ENCODE measurements at regions not wholly inside any gene's neighbourhood (a gene's known extent, or its start where the extent isn't known, plus 50 kb on each side); places are given as distances from the start of the nearest gene placed in this dataset.
A peak's percentile ranks its signal among the peaks of the same experiment; 100 is the strongest.
"Not testable (repeated sequence)": the region's sequence is repeated elsewhere in the genome, so short reads cannot be mapped to it uniquely, and the experiment has no call there.

GRCh38 chr3:5035113-5035512 lies 55.9 kb downstream of the BHLHE40 start:
- no peaks in the 10 kb centered on the region for H3K27me3 Mint-ChIP-seq
- H3K9me3 Mint-ChIP-seq = no peaks in the 10 kb centered on the region
- H3K4me1 Mint-ChIP-seq (ENCODE audit: low read depth) = peaks cover 47% of the 10 kb centered on the region
- no peak overlapping the region for H3K4me3 Mint-ChIP-seq
- peak overlapping the region; percentile 18 for H3K27ac Mint-ChIP-seq
- no peaks in the 10 kb centered on the region for H3K36me3 Mint-ChIP-seq (ENCODE audit: low read depth)

GRCh38 chr3:5035692-5036391 lies 56.6 kb downstream of the BHLHE40 start:
- peaks cover 48% of the 10 kb centered on the region for H3K4me1 Mint-ChIP-seq (ENCODE audit: low read depth)
- no peaks in the 10 kb centered on the region for H3K27me3 Mint-ChIP-seq
- no peaks in the 10 kb centered on the region for H3K9me3 Mint-ChIP-seq
- H3K4me3 Mint-ChIP-seq = no peak overlapping the region
- H3K36me3 Mint-ChIP-seq (ENCODE audit: low read depth) = no peaks in the 10 kb centered on the region
- H3K27ac Mint-ChIP-seq = no peak overlapping the region

- Mint-ChIP-seq H3K27ac (no peak overlapping the region), H3K27me3 (no peaks in the 10 kb centered on the region), H3K4me1 (ENCODE audit: low read depth) (peaks cover 48% of the 10 kb centered on the region), H3K36me3 (ENCODE audit: low read depth) (no peaks in the 10 kb centered on the region), H3K4me3 (no peak overlapping the region), H3K9me3 (no peaks in the 10 kb centered on the region)
Observed at GRCh38 chr3:5036392-5036766, 57.1 kb downstream of the BHLHE40 start.

- H3K4me1 Mint-ChIP-seq (ENCODE audit: low read depth) = peaks cover 48% of the 10 kb centered on the region
- H3K27ac Mint-ChIP-seq = peak overlapping the region; percentile 90
- H3K4me3 Mint-ChIP-seq = no peak overlapping the region
- H3K9me3 Mint-ChIP-seq = no peaks in the 10 kb centered on the region
- no peaks in the 10 kb centered on the region for H3K36me3 Mint-ChIP-seq (ENCODE audit: low read depth)
- no peaks in the 10 kb centered on the region for H3K27me3 Mint-ChIP-seq
Observed at GRCh38 chr3:5036858-5037257, 57.6 kb downstream of the BHLHE40 start.

- Mint-ChIP-seq H3K4me1 (ENCODE audit: low read depth) (peaks cover 48% of the 10 kb centered on the region), H3K27me3 (no peaks in the 10 kb centered on the region), H3K36me3 (ENCODE audit: low read depth) (no peaks in the 10 kb centered on the region), H3K27ac (no peak overlapping the region), H3K4me3 (no peak overlapping the region), H3K9me3 (no peaks in the 10 kb centered on the region)
Observed at GRCh38 chr3:5039585-5039984, 60.3 kb downstream of the BHLHE40 start.

- no peak overlapping the region for H3K4me3 Mint-ChIP-seq
- H3K9me3 Mint-ChIP-seq = no peaks in the 10 kb centered on the region
- no peaks in the 10 kb centered on the region for H3K36me3 Mint-ChIP-seq (ENCODE audit: low read depth)
- H3K4me1 Mint-ChIP-seq (ENCODE audit: low read depth) = peaks cover 34% of the 10 kb centered on the region
- H3K27ac Mint-ChIP-seq = peak overlapping the region; percentile 59
- no peaks in the 10 kb centered on the region for H3K27me3 Mint-ChIP-seq
Observed at GRCh38 chr3:5041315-5041714, 62.1 kb downstream of the BHLHE40 start.

DNA sequence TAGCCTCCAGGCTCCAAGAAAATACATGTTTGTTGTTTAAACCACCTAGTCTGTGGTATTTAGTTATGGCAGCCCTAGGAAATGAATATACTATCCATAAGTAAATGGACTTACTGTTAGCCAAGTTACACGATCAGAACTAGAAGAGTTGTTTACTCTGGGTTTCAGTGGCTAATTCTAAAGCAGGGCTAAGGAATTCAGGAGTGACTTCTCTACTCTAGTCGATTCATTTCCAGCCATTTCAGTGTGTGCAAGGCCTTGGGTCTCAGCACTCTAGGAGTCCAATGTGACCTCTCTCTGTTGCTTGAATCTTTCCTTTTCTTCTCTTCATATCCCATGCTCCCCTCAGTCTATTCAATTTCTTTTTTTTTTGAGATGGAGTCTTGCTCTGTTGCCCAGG lies 66.7 kb downstream of the BHLHE40 start:
- Mint-ChIP-seq H3K4me3 (no peak overlapping the region), H3K36me3 (ENCODE audit: low read depth) (no peaks in the 10 kb centered on the region), H3K9me3 (peaks cover 6% of the 10 kb centered on the region), H3K4me1 (ENCODE audit: low read depth) (peaks cover 3% of the 10 kb centered on the region), H3K27ac (no peak overlapping the region), H3K27me3 (no peaks in the 10 kb centered on the region)

GRCh38 chr3:5047764-5048419 lies 68.7 kb downstream of the BHLHE40 start:
- H3K4me3 Mint-ChIP-seq = no peak overlapping the region
- H3K9me3 Mint-ChIP-seq = peaks cover 6% of the 10 kb centered on the region
- no peaks in the 10 kb centered on the region for H3K27me3 Mint-ChIP-seq
- H3K27ac Mint-ChIP-seq = no peak overlapping the region
- H3K4me1 Mint-ChIP-seq (ENCODE audit: low read depth) = peaks cover 23% of the 10 kb centered on the region
- H3K36me3 Mint-ChIP-seq (ENCODE audit: low read depth) = no peaks in the 10 kb centered on the region

DNA sequence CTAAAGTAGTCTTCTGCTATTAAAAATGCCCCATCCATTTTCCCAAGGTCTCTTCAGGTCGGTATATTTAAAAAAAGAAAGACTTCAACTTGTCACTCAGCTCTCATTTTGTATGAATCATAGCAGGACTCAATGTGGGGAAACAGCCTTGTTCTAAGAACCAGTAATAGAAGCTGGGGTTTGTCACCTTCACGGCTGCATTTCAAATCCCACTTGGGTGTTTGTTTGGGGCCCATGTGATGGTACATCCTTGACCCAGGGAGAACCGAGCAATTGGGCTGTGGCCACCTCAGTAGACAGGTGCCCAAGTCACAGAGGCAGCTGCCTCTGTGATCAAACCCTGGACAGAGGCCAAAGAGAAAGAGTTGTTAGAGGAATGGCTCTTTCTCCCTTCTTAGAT lies 70.3 kb upstream of the ARL8B start:
- Mint-ChIP-seq H3K36me3 (ENCODE audit: low read depth) (no peaks in the 10 kb centered on the region), H3K9me3 (peaks cover 6% of the 10 kb centered on the region), H3K27ac (peak overlapping the region; percentile 70), H3K27me3 (no peaks in the 10 kb centered on the region), H3K4me3 (no peak overlapping the region), H3K4me1 (ENCODE audit: low read depth) (peaks cover 47% of the 10 kb centered on the region)

GRCh38 chr3:5052247-5052646 lies 69.8 kb upstream of the ARL8B start:
- H3K36me3 Mint-ChIP-seq (ENCODE audit: low read depth) = no peaks in the 10 kb centered on the region

GRCh38 chr3:5053021-5053831 lies 68.9 kb upstream of the ARL8B start:
- no peaks in the 10 kb centered on the region for H3K27me3 Mint-ChIP-seq
- H3K9me3 Mint-ChIP-seq = no peaks in the 10 kb centered on the region
- peaks cover 58% of the 10 kb centered on the region for H3K4me1 Mint-ChIP-seq (ENCODE audit: low read depth)
- peak overlapping the region; percentile 78 for H3K27ac Mint-ChIP-seq
- no peaks in the 10 kb centered on the region for H3K36me3 Mint-ChIP-seq (ENCODE audit: low read depth)
- no peak overlapping the region for H3K4me3 Mint-ChIP-seq

More at GRCh38 chr3:5052247-5052646, 69.8 kb upstream of the ARL8B start:
- H3K9me3 Mint-ChIP-seq = peaks cover 6% of the 10 kb centered on the region
- no peak overlapping the region for H3K4me3 Mint-ChIP-seq
- no peaks in the 10 kb centered on the region for H3K27me3 Mint-ChIP-seq
- peak overlapping the region; percentile 70 for H3K27ac Mint-ChIP-seq
- peaks cover 52% of the 10 kb centered on the region for H3K4me1 Mint-ChIP-seq (ENCODE audit: low read depth)

DNA sequence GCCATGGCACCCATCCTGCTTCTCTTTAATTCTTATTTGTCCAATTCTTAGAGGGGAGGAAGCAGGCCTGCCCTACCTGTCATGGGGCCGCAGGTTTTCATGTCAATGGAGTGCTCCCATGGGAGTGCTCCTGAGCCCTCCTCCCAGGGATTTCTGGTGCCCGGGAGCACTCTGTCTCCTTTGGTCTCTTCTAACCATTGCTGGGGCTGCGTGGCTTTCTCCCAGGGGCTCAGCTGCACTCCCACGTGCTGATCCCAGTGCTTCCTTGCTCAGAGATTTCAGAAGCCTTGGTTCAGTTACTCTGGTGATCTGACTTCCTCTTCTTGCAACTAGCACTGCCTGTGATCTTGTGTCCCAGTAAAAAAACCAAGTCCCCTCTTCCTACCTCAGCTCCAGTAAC lies 68.0 kb upstream of the ARL8B start:
- H3K4me1 Mint-ChIP-seq (ENCODE audit: low read depth) = peaks cover 58% of the 10 kb centered on the region
- no peak overlapping the region for H3K27ac Mint-ChIP-seq
- H3K4me3 Mint-ChIP-seq = no peak overlapping the region
- H3K9me3 Mint-ChIP-seq = no peaks in the 10 kb centered on the region
- peaks cover 6% of the 10 kb centered on the region for H3K27me3 Mint-ChIP-seq
- H3K36me3 Mint-ChIP-seq (ENCODE audit: low read depth) = no peaks in the 10 kb centered on the region

- H3K9me3 Mint-ChIP-seq; H3K36me3 Mint-ChIP-seq (ENCODE audit: low read depth); H3K4me3 Mint-ChIP-seq; H3K27me3 Mint-ChIP-seq; H3K27ac Mint-ChIP-seq: not testable (repeated sequence)
- peaks cover 58% of the 10 kb centered on the region for H3K4me1 Mint-ChIP-seq (ENCODE audit: low read depth)
Observed at GRCh38 chr3:5054579-5054978, 67.5 kb upstream of the ARL8B start.

- H3K36me3 Mint-ChIP-seq (ENCODE audit: low read depth) = no peaks in the 10 kb centered on the region
- H3K27me3 Mint-ChIP-seq = peaks cover 12% of the 10 kb centered on the region
- peaks cover 61% of the 10 kb centered on the region for H3K4me1 Mint-ChIP-seq (ENCODE audit: low read depth)
- H3K9me3 Mint-ChIP-seq = no peaks in the 10 kb centered on the region
- no peak overlapping the region for H3K4me3 Mint-ChIP-seq
- peak overlapping the region; percentile 15 for H3K27ac Mint-ChIP-seq
Observed at GRCh38 chr3:5055357-5056110, 66.6 kb upstream of the ARL8B start.

GRCh38 chr3:5056111-5056391 lies 66.0 kb upstream of the ARL8B start:
- H3K27ac Mint-ChIP-seq = no peak overlapping the region
- no peaks in the 10 kb centered on the region for H3K36me3 Mint-ChIP-seq (ENCODE audit: low read depth)
- H3K4me3 Mint-ChIP-seq = no peak overlapping the region
- peaks cover 57% of the 10 kb centered on the region for H3K4me1 Mint-ChIP-seq (ENCODE audit: low read depth)
- H3K9me3 Mint-ChIP-seq = no peaks in the 10 kb centered on the region
- peaks cover 12% of the 10 kb centered on the region for H3K27me3 Mint-ChIP-seq
